Osteoblast (primary cell): ENCODE measurements at regions not wholly inside any gene's neighbourhood (a gene's known extent, or its start where the extent isn't known, plus 50 kb on each side); places are given as distances from the start of the nearest gene placed in this dataset.

Experiments used
- DNase-seq: peaks from one replicate; pipeline ENCODE4 v3.0.0; 2011; ENCODE audit warnings: low spot score, mixed read lengths; ENCODE audit not compliant: insufficient read length; ENCODE audit errors: missing footprints
- H2AFZ ChIP-seq: 2 replicates; pipeline ENCODE4 v1.6.0; 2011; ENCODE audit warnings: mild to moderate bottlenecking, low read length
- H3K27ac ChIP-seq: 2 replicates; pipeline ENCODE4 v1.5.1; 2011; ENCODE audit warnings: mild to moderate bottlenecking, low read depth, low read length, moderate library complexity
- H3K27me3 ChIP-seq: 2 replicates; pipeline ENCODE4 v1.6.0; 2012; ENCODE audit warnings: mild to moderate bottlenecking, control low read depth, inconsistent platforms, low read length, moderate library complexity; ENCODE audit not compliant: insufficient read depth
- H3K36me3 ChIP-seq: 2 replicates; pipeline ENCODE4 v1.5.1; 2011; ENCODE audit warnings: mild to moderate bottlenecking, low read length, control low read depth, moderate library complexity; ENCODE audit not compliant: insufficient read depth
- H3K4me1 ChIP-seq: 2 replicates; pipeline ENCODE4 v1.5.1; 2011; ENCODE audit warnings: mild to moderate bottlenecking, low read length, control low read depth, moderate library complexity; ENCODE audit not compliant: insufficient read depth
- H3K4me2 ChIP-seq: 2 replicates; pipeline ENCODE4 v1.6.0; 2011; ENCODE audit warnings: mild to moderate bottlenecking, low read length; ENCODE audit not compliant: insufficient read depth
- H3K4me3 ChIP-seq: fragments of 200-600 bp; sonication (generic); 3 replicates; pipeline ENCODE4 v1.5.1; 2012; ENCODE audit warnings: mild to moderate bottlenecking, low read length, inconsistent platforms; ENCODE audit not compliant: insufficient read depth
- H3K79me2 ChIP-seq: 2 replicates; pipeline ENCODE4 v1.6.0; 2012; ENCODE audit warnings: mild to moderate bottlenecking, low read length, control low read depth, inconsistent platforms; ENCODE audit not compliant: insufficient read depth
- H3K9me3 ChIP-seq: 2 replicates; pipeline ENCODE4 v1.5.1; 2011; ENCODE audit warnings: low read depth, low read length, control low read depth
- H4K20me1 ChIP-seq: 2 replicates; pipeline ENCODE4 v1.6.0; 2012; ENCODE audit warnings: mild to moderate bottlenecking, low read length, control low read depth; ENCODE audit not compliant: insufficient read depth
- TF ChIP-seq, protein P1 (sequence below): IDR thresholded peaks from 2 replicates; pipeline ENCODE4 v1.5.1; 2011; ENCODE audit warnings: mild to moderate bottlenecking, low read depth, low read length, moderate library complexity; ENCODE audit errors: extremely low read depth

DNA sequence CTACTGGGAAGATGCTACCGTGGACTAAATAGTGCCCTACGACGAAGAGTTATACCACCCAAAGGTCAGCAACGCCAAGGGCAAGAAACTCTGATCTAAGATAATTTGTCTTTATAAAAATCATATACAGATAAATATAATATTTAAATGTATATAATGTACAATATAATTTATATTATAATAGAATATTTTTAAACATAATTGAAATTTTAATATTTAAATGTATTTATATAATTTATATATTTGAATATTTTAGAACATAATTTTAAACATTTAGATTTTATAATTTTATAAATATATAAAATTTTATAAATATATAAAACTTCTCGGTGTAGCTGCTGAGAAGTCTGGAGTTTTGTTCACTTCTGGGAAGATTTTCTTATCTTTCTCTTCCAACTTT lies 209.2 kb downstream of the FOXL1 start:
- Histone ChIP-seq H3K79me2 (no peaks in the 10 kb centered on the region), H4K20me1 (no peaks in the 10 kb centered on the region), H3K27me3 (peaks cover 12% of the 10 kb centered on the region), H3K36me3 (no peaks in the 10 kb centered on the region), H3K9me3 (no peaks in the 10 kb centered on the region), H3K27ac (no peak overlapping the region), H3K4me3 (no peak overlapping the region), H2AFZ (no peak overlapping the region), H3K4me2 (no peak overlapping the region), H3K4me1 (peaks cover 12% of the 10 kb centered on the region)
- no peak for DNase-seq
- TF ChIP-seq, protein P1, sequence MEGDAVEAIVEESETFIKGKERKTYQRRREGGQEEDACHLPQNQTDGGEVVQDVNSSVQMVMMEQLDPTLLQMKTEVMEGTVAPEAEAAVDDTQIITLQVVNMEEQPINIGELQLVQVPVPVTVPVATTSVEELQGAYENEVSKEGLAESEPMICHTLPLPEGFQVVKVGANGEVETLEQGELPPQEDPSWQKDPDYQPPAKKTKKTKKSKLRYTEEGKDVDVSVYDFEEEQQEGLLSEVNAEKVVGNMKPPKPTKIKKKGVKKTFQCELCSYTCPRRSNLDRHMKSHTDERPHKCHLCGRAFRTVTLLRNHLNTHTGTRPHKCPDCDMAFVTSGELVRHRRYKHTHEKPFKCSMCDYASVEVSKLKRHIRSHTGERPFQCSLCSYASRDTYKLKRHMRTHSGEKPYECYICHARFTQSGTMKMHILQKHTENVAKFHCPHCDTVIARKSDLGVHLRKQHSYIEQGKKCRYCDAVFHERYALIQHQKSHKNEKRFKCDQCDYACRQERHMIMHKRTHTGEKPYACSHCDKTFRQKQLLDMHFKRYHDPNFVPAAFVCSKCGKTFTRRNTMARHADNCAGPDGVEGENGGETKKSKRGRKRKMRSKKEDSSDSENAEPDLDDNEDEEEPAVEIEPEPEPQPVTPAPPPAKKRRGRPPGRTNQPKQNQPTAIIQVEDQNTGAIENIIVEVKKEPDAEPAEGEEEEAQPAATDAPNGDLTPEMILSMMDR, result no peak

DNA sequence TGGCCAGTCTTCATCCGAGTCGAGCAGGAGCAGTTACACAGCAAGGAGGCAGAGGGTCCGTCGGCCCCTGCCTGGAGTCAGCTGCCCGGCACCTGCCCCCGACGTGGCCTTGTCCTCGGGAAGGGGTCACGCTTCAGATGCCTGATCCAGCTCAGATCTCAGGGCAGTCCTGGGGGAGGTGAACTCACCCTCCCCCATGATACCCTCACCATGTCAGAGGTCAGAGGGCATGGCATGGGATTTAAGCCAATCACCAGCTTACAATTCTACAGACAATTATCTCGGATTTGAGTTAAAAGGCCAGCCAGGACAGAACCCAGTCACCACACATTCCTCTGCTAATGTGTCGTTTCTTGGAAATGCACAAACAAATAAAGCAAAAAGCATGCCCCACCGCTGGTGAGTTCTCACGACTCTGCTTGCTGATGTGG lies 211.3 kb downstream of the FOXL1 start:
- Histone ChIP-seq H3K4me1 (no peaks in the 10 kb centered on the region), H3K36me3 (no peaks in the 10 kb centered on the region), H3K4me2 (no peak overlapping the region), H3K9me3 (no peaks in the 10 kb centered on the region), H3K79me2 (no peaks in the 10 kb centered on the region), H2AFZ (no peak overlapping the region), H3K27ac (no peak overlapping the region), H4K20me1 (no peaks in the 10 kb centered on the region), H3K4me3 (no peak overlapping the region), H3K27me3 (peaks cover 28% of the 10 kb centered on the region)
- TF ChIP-seq, protein P1, result no peak
- DNase-seq, result no peak

DNA sequence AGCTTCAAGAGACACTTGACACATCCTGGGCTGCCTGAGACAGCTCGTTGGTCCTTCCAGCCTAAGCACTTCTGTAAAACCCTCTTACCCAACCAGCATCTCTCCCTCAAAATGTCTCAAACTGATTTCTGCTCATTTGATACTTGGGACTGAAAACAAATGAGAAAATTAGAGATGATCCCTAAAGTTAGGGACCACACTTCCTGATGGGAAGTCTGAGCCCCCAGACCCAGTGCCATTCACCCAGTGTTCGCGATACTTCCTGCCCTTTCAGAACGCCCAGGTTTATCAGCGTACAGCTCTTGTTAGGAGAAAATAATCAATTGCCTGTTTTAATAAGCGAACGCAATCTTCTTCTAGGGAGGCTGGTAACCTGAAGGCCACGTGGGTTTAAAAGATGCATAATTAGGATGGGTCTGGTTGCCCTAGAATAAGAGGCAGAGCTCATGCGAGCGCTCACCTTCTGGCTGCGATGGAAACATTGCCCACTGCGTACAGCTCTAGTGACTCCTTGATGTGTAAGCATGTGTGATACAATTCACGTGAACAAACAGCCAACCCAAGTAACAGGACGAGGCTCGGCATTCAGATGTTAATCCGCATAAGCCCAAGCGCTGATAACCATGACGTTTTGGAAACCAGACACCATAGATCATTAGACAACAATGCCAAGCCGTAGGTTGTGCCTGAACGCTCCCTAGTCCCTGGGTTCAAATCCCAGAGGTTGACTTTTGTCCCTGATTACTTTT lies 213.1 kb downstream of the FOXL1 start:
- Histone ChIP-seq H2AFZ (no peak overlapping the region), H3K9me3 (no peaks in the 10 kb centered on the region), H3K4me1 (no peaks in the 10 kb centered on the region), H3K36me3 (no peaks in the 10 kb centered on the region), H3K27ac (no peak overlapping the region), H3K4me3 (no peak overlapping the region), H3K79me2 (no peaks in the 10 kb centered on the region), H3K27me3 (peaks cover 26% of the 10 kb centered on the region), H4K20me1 (no peaks in the 10 kb centered on the region), H3K4me2 (no peak overlapping the region)
- no peak for DNase-seq
- TF ChIP-seq, protein P1, result no peak

DNA sequence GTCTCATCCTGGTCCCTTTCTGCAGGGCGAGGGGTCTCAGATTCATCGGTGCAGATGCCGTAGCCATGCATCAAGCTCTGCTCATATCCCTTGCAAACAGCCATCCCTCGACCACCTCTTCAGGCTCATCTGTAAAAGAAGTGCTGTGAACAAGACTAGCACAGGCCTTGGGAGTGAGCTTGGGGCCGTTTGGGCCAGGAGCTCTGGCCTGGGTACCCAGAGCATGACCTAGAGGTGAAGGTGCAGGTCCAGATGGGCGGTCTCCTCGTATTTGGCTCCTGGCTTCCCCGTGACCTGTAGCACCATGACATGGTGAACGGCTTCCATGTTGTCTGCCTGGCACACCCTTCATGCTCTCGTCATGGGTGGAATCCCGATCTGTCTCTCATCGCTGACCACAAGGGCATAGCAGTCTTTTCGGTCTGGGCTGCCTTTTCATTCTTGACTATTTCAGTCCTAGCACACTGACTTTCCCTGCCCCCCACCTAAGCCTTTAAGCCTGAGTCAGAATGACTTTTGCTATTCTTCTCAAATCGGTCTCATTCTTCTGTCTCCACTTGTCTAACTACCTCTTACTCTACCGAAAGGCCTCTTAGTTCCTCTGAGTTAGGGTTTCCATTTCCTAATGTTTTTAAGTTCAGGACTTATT lies 216.0 kb downstream of the FOXL1 start:
- Histone ChIP-seq H3K27me3 (peaks cover 42% of the 10 kb centered on the region), H4K20me1 (no peaks in the 10 kb centered on the region), H3K27ac (no peak overlapping the region), H3K4me2 (no peak overlapping the region), H3K4me1 (no peaks in the 10 kb centered on the region), H3K36me3 (no peaks in the 10 kb centered on the region), H2AFZ (no peak overlapping the region), H3K4me3 (no peak overlapping the region), H3K79me2 (no peaks in the 10 kb centered on the region), H3K9me3 (no peaks in the 10 kb centered on the region)
- DNase-seq, result no peak
- TF ChIP-seq, protein P1, result no peak
